H4 (cell line): ENCODE measurements at regions not wholly inside any gene's neighbourhood (a gene's known extent, or its start where the extent isn't known, plus 50 kb on each side); places are given as distances from the start of the nearest gene placed in this dataset.
A peak's percentile ranks its signal among the peaks of the same experiment; 100 is the strongest.
"Not testable (repeated sequence)": the region's sequence is repeated elsewhere in the genome, so short reads cannot be mapped to it uniquely, and the experiment has no call there.

Experiments used
- DNase-seq: peaks from one replicate; pipeline ENCODE4 v3.0.0-alpha.2; 2015; ENCODE audit warnings: low spot score

GRCh38 chr12:66774929-66775328 is 96.1 kb upstream of the GRIP1 start:
- DNase-seq = no peak

GRCh38 chr12:66775871-66776270 is 97.0 kb upstream of the GRIP1 start:
- DNase-seq = no peak

GRCh38 chr12:66776974-66777373 is 98.1 kb upstream of the GRIP1 start:
- no peak for DNase-seq

- no peak for DNase-seq
Observed at GRCh38 chr12:66779466-66779865, 100.6 kb upstream of the GRIP1 start.

GRCh38 chr12:66786531-66787308 is 107.8 kb upstream of the GRIP1 start:
- DNase-seq = no peak

GRCh38 chr12:66799551-66799950 is 120.7 kb upstream of the GRIP1 start:
- DNase-seq = no peak

- no peak for DNase-seq
Observed at GRCh38 chr12:66800046-66800445, 121.2 kb upstream of the GRIP1 start.

- no peak for DNase-seq
Observed at GRCh38 chr12:66803930-66804329, 125.1 kb upstream of the GRIP1 start.

GRCh38 chr12:66804563-66804974 is 125.7 kb upstream of the GRIP1 start:
- no peak for DNase-seq

- DNase-seq = no peak
Observed at GRCh38 chr12:66808606-66809005, 129.7 kb upstream of the GRIP1 start.

GRCh38 chr12:66813137-66813892 is 134.4 kb upstream of the GRIP1 start:
- DNase-seq = no peak

GRCh38 chr12:66819587-66819986 is 140.7 kb upstream of the GRIP1 start:
- DNase-seq = no peak

GRCh38 chr12:66822961-66823360 is 144.1 kb upstream of the GRIP1 start:
- DNase-seq = no peak

GRCh38 chr12:66823857-66824570 is 145.1 kb upstream of the GRIP1 start:
- DNase-seq = peak; percentile 88

- not testable (repeated sequence) for DNase-seq
Observed at GRCh38 chr12:66825921-66826320, 147.0 kb upstream of the GRIP1 start.

GRCh38 chr12:66829660-66830325 is 150.9 kb upstream of the GRIP1 start:
- no peak for DNase-seq

GRCh38 chr12:66831495-66831894 is 152.6 kb upstream of the GRIP1 start:
- DNase-seq = no peak

GRCh38 chr12:66832997-66833396 is 154.1 kb upstream of the GRIP1 start:
- no peak for DNase-seq

GRCh38 chr12:66836623-66837310 is 157.9 kb upstream of the GRIP1 start:
- no peak for DNase-seq

- no peak for DNase-seq
Observed at GRCh38 chr12:66837311-66837627, 158.4 kb upstream of the GRIP1 start.

GRCh38 chr12:66838366-66838765 is 159.5 kb upstream of the GRIP1 start:
- DNase-seq = no peak

- DNase-seq = no peak
Observed at GRCh38 chr12:66848967-66849366, 170.1 kb upstream of the GRIP1 start.
